Uterus (tissue), 3 donors: ENCODE measurements at regions not wholly inside any gene's neighbourhood (a gene's known extent, or its start where the extent isn't known, plus 50 kb on each side); places are given as distances from the start of the nearest gene placed in this dataset.

ENCODE experiments used
- DNase-seq, 2 donors: peaks; one replicate each; pipeline ENCODE4 v3.0.0-alpha.2; 2019 to 2020
- H3K27ac ChIP-seq, 2 donors: fragments of 200-600 bp; sonication (generic); 1 replicate in 1 of 2; 2 replicates in 1 of 2; pipeline ENCODE4 v1.5.1; 2016 to 2018
- H3K27me3 ChIP-seq, 2 donors: fragments of 200-600 bp; sonication (generic); one replicate each; pipeline ENCODE4 v1.5.1; 2018 to 2019; ENCODE audit warnings: control low read depth in 1 of 2
- H3K36me3 ChIP-seq, 2 donors: fragments of 200-600 bp; sonication (generic); one replicate each; pipeline ENCODE4 v1.5.1; 2019; ENCODE audit warnings: control low read depth in 1 of 2
- H3K4me1 ChIP-seq, 2 donors: fragments of 200-600 bp; sonication (generic); one replicate each; pipeline ENCODE4 v1.5.1; 2018 to 2019; ENCODE audit warnings: control low read depth in 1 of 2
- H3K4me3 ChIP-seq, 2 donors: fragments of 200-600 bp; sonication (generic); 1 replicate in 1 of 2; 2 replicates in 1 of 2; pipeline ENCODE4 v1.5.1; 2018 to 2019; ENCODE audit warnings: mild to moderate bottlenecking in 1 of 2
- H3K9me3 ChIP-seq, 2 donors: fragments of 200-600 bp; sonication (generic); one replicate each; pipeline ENCODE4 v1.5.1; 2019; ENCODE audit warnings: control low read depth in 1 of 2
- POLR2A ChIP-seq, 2 donors: fragments of 450-650 bp; IDR thresholded peaks; one replicate each; pipeline ENCODE4 v1.6.1; 2016; ENCODE audit warnings: antibody characterized with exemption in 2 of 2, mild to moderate bottlenecking in 1 of 2, moderate library complexity in 1 of 2
- intact Hi-C: fragments of 100-400 bp; cut with DNase I; formaldehyde crosslinking; loops from one replicate; pipeline ENCODE4 v1.15.1; 2023; ENCODE audit warnings: low total_unique reads
- TF ChIP-seq, protein P1 (sequence below), 4 experiments: fragments of 200-600 bp in 2 of 4; fragments of 450-650 bp in 2 of 4; sonication (generic) in 2 of 4; IDR thresholded peaks; one replicate each; pipeline ENCODE4 v1.5.1; 2016 to 2019; ENCODE audit warnings: antibody characterized with exemption in 4 of 4, mild to moderate bottlenecking in 2 of 4, moderate library complexity in 1 of 4
- donor health status: DM: yes; HTN: yes; CAD: no.

DNA sequence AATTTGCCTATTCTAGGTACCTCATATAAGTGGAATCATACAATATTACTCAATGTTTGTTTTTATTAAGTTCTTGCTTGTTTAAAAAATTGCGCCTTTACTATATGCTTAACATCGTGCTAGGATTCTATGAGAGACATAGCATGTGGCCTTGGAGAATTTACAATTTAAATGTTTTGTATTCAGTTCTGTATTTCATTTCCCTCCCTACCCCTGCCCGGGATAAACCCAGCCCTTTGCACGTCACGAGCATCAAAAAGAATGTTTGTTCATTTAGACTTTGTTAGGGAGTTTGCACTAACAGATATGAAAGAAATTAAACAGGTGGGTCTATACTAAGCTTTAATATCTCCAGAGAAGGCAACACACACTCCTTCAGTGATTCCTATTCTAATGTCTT, 75.7 kb downstream of the C18orf54 start:
- Histone ChIP-seq H3K36me3 (no peaks in the 10 kb centered on the region), H3K27me3 (no peaks in the 10 kb centered on the region), H3K4me1 (no peaks in the 10 kb centered on the region), H3K4me3 (no peak overlapping the region), H3K27ac (no peak overlapping the region), H3K9me3 (no peaks in the 10 kb centered on the region)
- DNase-seq: no peak
- TF ChIP-seq, protein P1, sequence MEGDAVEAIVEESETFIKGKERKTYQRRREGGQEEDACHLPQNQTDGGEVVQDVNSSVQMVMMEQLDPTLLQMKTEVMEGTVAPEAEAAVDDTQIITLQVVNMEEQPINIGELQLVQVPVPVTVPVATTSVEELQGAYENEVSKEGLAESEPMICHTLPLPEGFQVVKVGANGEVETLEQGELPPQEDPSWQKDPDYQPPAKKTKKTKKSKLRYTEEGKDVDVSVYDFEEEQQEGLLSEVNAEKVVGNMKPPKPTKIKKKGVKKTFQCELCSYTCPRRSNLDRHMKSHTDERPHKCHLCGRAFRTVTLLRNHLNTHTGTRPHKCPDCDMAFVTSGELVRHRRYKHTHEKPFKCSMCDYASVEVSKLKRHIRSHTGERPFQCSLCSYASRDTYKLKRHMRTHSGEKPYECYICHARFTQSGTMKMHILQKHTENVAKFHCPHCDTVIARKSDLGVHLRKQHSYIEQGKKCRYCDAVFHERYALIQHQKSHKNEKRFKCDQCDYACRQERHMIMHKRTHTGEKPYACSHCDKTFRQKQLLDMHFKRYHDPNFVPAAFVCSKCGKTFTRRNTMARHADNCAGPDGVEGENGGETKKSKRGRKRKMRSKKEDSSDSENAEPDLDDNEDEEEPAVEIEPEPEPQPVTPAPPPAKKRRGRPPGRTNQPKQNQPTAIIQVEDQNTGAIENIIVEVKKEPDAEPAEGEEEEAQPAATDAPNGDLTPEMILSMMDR (IDR thresholded peaks at IDR 0.05): no peak
- no peak for TF ChIP-seq POLR2A (IDR thresholded peaks at IDR 0.05)
- intact Hi-C loops: no loop called here

DNA sequence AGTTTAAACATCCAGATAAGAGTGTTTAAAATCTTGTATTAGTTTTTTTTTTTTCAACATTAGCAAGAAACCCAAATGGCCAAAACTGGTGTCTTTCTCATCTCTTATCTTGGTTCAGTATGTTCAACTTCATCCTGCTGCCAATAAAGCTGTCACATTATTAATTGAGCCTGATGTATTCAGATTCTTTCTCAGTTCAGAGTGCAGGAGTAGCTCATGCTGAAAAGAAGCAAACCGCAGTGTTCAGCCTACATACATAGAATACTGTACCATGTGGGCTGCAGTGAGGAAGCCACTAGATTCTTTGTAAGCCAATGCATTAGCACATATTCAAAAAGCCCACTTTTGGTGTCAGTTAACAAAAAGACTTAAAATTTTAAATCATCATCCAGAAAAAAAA, 76.2 kb downstream of the C18orf54 start:
- no peak for DNase-seq
- TF ChIP-seq, protein P1 (IDR thresholded peaks at IDR 0.05): no peak
- TF ChIP-seq POLR2A (IDR thresholded peaks at IDR 0.05): no peak
- no peaks in the 10 kb centered on the region for H3K27me3 ChIP-seq
- intact Hi-C loops: no loop called here
- H3K9me3 ChIP-seq: no peaks in the 10 kb centered on the region
- H3K36me3 ChIP-seq: no peaks in the 10 kb centered on the region
- H3K4me1 ChIP-seq: no peaks in the 10 kb centered on the region
- no peak overlapping the region for H3K27ac ChIP-seq
- H3K4me3 ChIP-seq: no peak overlapping the region

DNA sequence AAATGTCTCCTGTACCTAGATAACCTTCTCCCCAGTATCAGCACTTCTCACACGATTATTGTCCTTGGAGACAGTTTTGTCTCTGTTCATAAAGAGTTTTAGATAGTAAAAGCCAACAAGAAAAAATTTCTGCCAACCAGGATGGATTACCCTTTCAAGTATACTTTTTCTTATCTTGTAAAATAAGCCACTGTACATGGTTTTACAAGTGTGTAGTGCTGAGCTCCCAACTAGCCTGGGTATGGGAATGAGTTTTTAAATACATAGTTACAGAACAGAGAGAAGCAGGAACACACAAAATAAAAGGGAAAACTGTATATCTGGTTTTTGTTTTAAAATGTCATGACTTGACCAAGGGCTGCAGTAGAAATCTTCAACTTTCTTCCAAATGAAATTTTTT, 76.7 kb downstream of the C18orf54 start:
- Histone ChIP-seq H3K27ac (no peak overlapping the region), H3K36me3 (no peaks in the 10 kb centered on the region), H3K4me1 (no peaks in the 10 kb centered on the region), H3K9me3 (no peaks in the 10 kb centered on the region), H3K27me3 (no peaks in the 10 kb centered on the region), H3K4me3 (no peak overlapping the region)
- intact Hi-C loops: no loop called here
- no peak for DNase-seq
- TF ChIP-seq, protein P1 (IDR thresholded peaks at IDR 0.05): no peak
- no peak for TF ChIP-seq POLR2A (IDR thresholded peaks at IDR 0.05)

DNA sequence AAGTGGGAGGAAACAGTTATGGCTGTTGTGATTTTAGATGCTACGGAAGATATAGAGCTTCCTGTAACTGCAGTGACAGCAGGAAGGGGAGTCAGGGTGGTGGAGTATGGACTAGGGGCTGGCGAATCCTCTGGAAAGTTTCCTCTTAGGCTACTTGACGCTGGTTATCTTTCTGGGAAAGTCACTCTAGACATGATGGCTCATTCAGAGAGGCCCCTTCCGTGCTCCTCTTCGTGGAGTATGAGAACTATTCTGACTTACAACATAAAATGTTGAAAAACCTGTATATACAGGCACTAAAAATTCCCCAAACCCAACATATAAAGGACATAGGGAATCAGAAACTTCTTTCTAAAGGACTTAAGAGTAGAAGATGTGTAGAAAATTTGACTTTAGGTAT, 78.8 kb downstream of the C18orf54 start:
- Histone ChIP-seq H3K4me3 (no peak overlapping the region), H3K36me3 (no peaks in the 10 kb centered on the region), H3K27ac (no peak overlapping the region), H3K4me1 (no peaks in the 10 kb centered on the region), H3K27me3 (no peaks in the 10 kb centered on the region), H3K9me3 (no peaks in the 10 kb centered on the region)
- no peak for DNase-seq
- intact Hi-C loops: no loop called here
- TF ChIP-seq, protein P1 (IDR thresholded peaks at IDR 0.05): no peak
- no peak for TF ChIP-seq POLR2A (IDR thresholded peaks at IDR 0.05)

DNA sequence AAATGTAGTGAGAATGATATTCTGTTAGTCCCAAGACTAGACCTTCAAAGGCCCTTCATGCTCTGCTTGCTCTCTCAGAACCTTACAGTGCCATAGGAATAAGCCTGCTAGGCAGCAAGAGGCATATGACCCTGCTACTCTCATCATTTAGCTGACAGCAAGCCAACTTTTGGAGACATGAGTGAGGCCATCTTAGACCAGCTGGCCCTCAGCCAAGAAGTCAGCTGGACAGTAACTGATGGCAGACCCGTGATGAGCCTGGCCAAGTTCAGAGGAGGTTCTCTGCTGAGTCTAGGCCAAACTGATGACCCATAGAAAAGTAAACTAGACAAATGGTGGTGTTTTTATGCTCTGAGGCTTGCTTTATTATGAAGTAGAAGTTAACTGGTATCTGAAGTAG, 82.6 kb downstream of the C18orf54 start:
- no peak overlapping the region for H3K27ac ChIP-seq
- no peaks in the 10 kb centered on the region for H3K4me1 ChIP-seq
- no peaks in the 10 kb centered on the region for H3K36me3 ChIP-seq
- intact Hi-C loops: no loop called here
- no peak for DNase-seq
- no peaks in the 10 kb centered on the region for H3K27me3 ChIP-seq
- TF ChIP-seq, protein P1 (IDR thresholded peaks at IDR 0.05): no peak
- no peak for TF ChIP-seq POLR2A (IDR thresholded peaks at IDR 0.05)
- H3K4me3 ChIP-seq: no peak overlapping the region
- H3K9me3 ChIP-seq: no peaks in the 10 kb centered on the region
